PC-3 (cell line): ENCODE measurements at regions not wholly inside any gene's neighbourhood (a gene's known extent, or its start where the extent isn't known, plus 50 kb on each side); places are given as distances from the start of the nearest gene placed in this dataset.
A peak's percentile ranks its signal among the peaks of the same experiment; 100 is the strongest.
"Not testable (repeated sequence)": the region's sequence is repeated elsewhere in the genome, so short reads cannot be mapped to it uniquely, and the experiment has no call there.

Experiments used
- ATAC-seq: fragments of 200-7000 bp; cut with Tn5 transposase; 2 replicates; pipeline ENCODE4 v1.9.1; 2020; ENCODE audit warnings: mild to moderate bottlenecking, moderate library complexity
- BruUV-seq: library from RNA; stranded (reverse); fragments of 400-500 nt; replicated peaks from 2 replicates; lab custom pipeline; 2021; lab: Mats Ljungman, UMichigan
- CTCF ChIA-PET: fragments of 300-600 bp; sonication (Branson Sonifier 250); formaldehyde crosslinking; loops from one replicate; lab custom pipeline; 2022; ENCODE audit warnings: antibody characterized with exemption; lab: Charles Lee
- POLR2A ChIA-PET: fragments of 300-600 bp; sonication (Branson Sonifier 250); formaldehyde crosslinking; loops from one replicate; lab custom pipeline; 2022; ENCODE audit warnings: antibody characterized with exemption; ENCODE audit not compliant: unreplicated experiment; lab: Charles Lee
- DNase-seq: peaks from one replicate; pipeline ENCODE4 v3.0.0-alpha.2; 2015
- H2AFZ ChIP-seq: fragments of 300-600 bp; sonication (generic); 2 replicates; pipeline ENCODE4 v1.6.0; 2016; ENCODE audit warnings: antibody characterized with exemption, low read length
- H3F3A ChIP-seq: fragments of 300-600 bp; sonication (generic); one replicate; pipeline ENCODE4 v1.6.0; 2017; ENCODE audit warnings: antibody characterized with exemption, low read length, control low read depth, mild to moderate bottlenecking; ENCODE audit not compliant: unreplicated experiment
- H3K27ac ChIP-seq: fragments of 300-600 bp; sonication (generic); 2 replicates; pipeline ENCODE4 v1.5.1; 2016; ENCODE audit warnings: mild to moderate bottlenecking, low read length
- H3K27me3 ChIP-seq: fragments of 300-600 bp; sonication (generic); 2 replicates; pipeline ENCODE4 v1.6.1; 2016; ENCODE audit warnings: low read length, mixed read lengths
- H3K36me3 ChIP-seq: fragments of 300-600 bp; sonication (generic); 2 replicates; pipeline ENCODE4 v1.6.1; 2016; ENCODE audit warnings: low read depth, mixed run types, low read length, mixed read lengths
- H3K4me1 ChIP-seq: fragments of 300-600 bp; sonication (generic); 2 replicates; pipeline ENCODE4 v1.5.1; 2016; ENCODE audit warnings: low read length; ENCODE audit not compliant: insufficient read depth
- H3K4me2 ChIP-seq: fragments of 300-600 bp; sonication (generic); 2 replicates; pipeline ENCODE4 v1.6.0; 2016; ENCODE audit warnings: low read length
- H3K4me3 ChIP-seq: fragments of 300-600 bp; sonication (generic); 2 replicates; pipeline ENCODE4 v1.5.1; 2016; ENCODE audit warnings: mild to moderate bottlenecking, low read length, mixed read lengths
- H3K79me2 ChIP-seq: fragments of 300-600 bp; sonication (generic); 2 replicates; pipeline ENCODE4 v1.6.1; 2017; ENCODE audit warnings: low read length, mixed read lengths
- H3K9ac ChIP-seq: fragments of 300-600 bp; sonication (generic); 2 replicates; pipeline ENCODE4 v1.6.0; 2016; ENCODE audit warnings: mild to moderate bottlenecking, low read length
- H3K9me2 ChIP-seq: fragments of 300-600 bp; sonication (generic); replicated peaks from 2 replicates; pipeline ENCODE4 v1.6.1; 2016; ENCODE audit warnings: mixed run types, low read length, mixed read lengths
- H3K9me3 ChIP-seq: fragments of 300-600 bp; sonication (generic); 2 replicates; pipeline ENCODE4 v1.6.1; 2016; ENCODE audit warnings: low read length, mixed read lengths
- H4K20me1 ChIP-seq: fragments of 300-600 bp; sonication (generic); 2 replicates; pipeline ENCODE4 v1.6.1; 2016; ENCODE audit warnings: low read length, mixed read lengths
- CTCF ChIP-seq: fragments of 300-600 bp; sonication (generic); conservative IDR thresholded peaks from 2 replicates; pipeline ENCODE4 v1.5.1; 2017; ENCODE audit warnings: antibody characterized with exemption, low read depth, mild to moderate bottlenecking, low read length
- EZH2 ChIP-seq: fragments of 300-600 bp; sonication (generic); IDR thresholded peaks from one replicate; pipeline ENCODE4 v1.6.1; 2017; ENCODE audit warnings: antibody characterized with exemption, mild to moderate bottlenecking, low read length; ENCODE audit not compliant: unreplicated experiment
- EZH2phosphoT487 ChIP-seq: fragments of 300-600 bp; sonication (generic); IDR thresholded peaks from 2 replicates; pipeline ENCODE4 v1.6.1; 2018; ENCODE audit warnings: mild to moderate bottlenecking, antibody characterized with exemption, low read length, borderline replicate concordance
- intact Hi-C: fragments of 100-400 bp; cut with micrococcal nuclease; formaldehyde crosslinking; loops from 2 replicates; pipeline ENCODE4 v1.9.0; 2023

GRCh38 chr3:75248974-75249373 is 415.2 kb upstream of the FRG2C start:
- intact Hi-C loops: no loop called here
- H3K79me2 ChIP-seq: no peaks in the 10 kb centered on the region
- no peak overlapping the region for H3K4me3 ChIP-seq
- H2AFZ ChIP-seq: no peak overlapping the region
- H4K20me1 ChIP-seq: no peaks in the 10 kb centered on the region
- no peaks in the 10 kb centered on the region for H3K4me1 ChIP-seq
- no peak overlapping the region for H3K9ac ChIP-seq
- TF ChIP-seq CTCF: no peak
- no peak for TF ChIP-seq EZH2
- TF ChIP-seq EZH2phosphoT487: no peak
- DNase-seq (no peak), ATAC-seq (no peak)
- no peaks in the 10 kb centered on the region for H3F3A ChIP-seq
- no peaks in the 10 kb centered on the region for H3K9me3 ChIP-seq
- POLR2A ChIA-PET: no interaction called here
- CTCF ChIA-PET: no interaction called here
- H3K9me2 ChIP-seq: no peaks in the 10 kb centered on the region
- H3K4me2 ChIP-seq: no peak overlapping the region
- H3K27ac ChIP-seq: no peak overlapping the region
- no TSS peak for BruUV-seq
- H3K36me3 ChIP-seq: no peaks in the 10 kb centered on the region
- no peaks in the 10 kb centered on the region for H3K27me3 ChIP-seq

- DNase-seq (no peak), ATAC-seq (no peak)
- Histone ChIP-seq H3K9me2 (no peaks in the 10 kb centered on the region), H3K9me3 (no peaks in the 10 kb centered on the region), H3K27ac (no peak overlapping the region), H3K9ac (no peak overlapping the region), H4K20me1 (no peaks in the 10 kb centered on the region), H3K4me2 (no peak overlapping the region), H3K79me2 (no peaks in the 10 kb centered on the region), H2AFZ (no peak overlapping the region), H3F3A (no peaks in the 10 kb centered on the region), H3K36me3 (no peaks in the 10 kb centered on the region), H3K4me3 (no peak overlapping the region), H3K27me3 (no peaks in the 10 kb centered on the region), H3K4me1 (no peaks in the 10 kb centered on the region)
- CTCF ChIA-PET: no interaction called here
- POLR2A ChIA-PET: no interaction called here
- BruUV-seq: no TSS peak
- no peak for TF ChIP-seq EZH2phosphoT487
- TF ChIP-seq CTCF: no peak
- no peak for TF ChIP-seq EZH2
- intact Hi-C loops: no loop called here
Measured at GRCh38 chr3:75254685-75255084, 409.4 kb upstream of the FRG2C start.

- H3K4me1 ChIP-seq, H3K4me3 ChIP-seq, H3K36me3 ChIP-seq, H3K27me3 ChIP-seq, CTCF ChIA-PET, H3K9ac ChIP-seq, H3K4me2 ChIP-seq, H3K79me2 ChIP-seq, H2AFZ ChIP-seq, H3K27ac ChIP-seq, H4K20me1 ChIP-seq, H3F3A ChIP-seq, POLR2A ChIA-PET, H3K9me3 ChIP-seq, BruUV-seq, H3K9me2 ChIP-seq: not testable (repeated sequence)
- peak; percentile 51 for DNase-seq
- peak; percentile 67 for ATAC-seq
- peak; percentile 53 for TF ChIP-seq CTCF
- intact Hi-C loops: loop anchor here (2.0 kb wide), 1 partner anchor 170 kb away; no protein-coding TSS in a partner anchor
Measured at GRCh38 chr3:75258825-75259683, 405.1 kb upstream of the FRG2C start.

- BruUV-seq, H3K4me3 ChIP-seq, H3K4me1 ChIP-seq, DNase-seq, H3K9ac ChIP-seq, H3K36me3 ChIP-seq, ATAC-seq, POLR2A ChIA-PET, H3K4me2 ChIP-seq, H3K27me3 ChIP-seq, H3K27ac ChIP-seq, H3K9me3 ChIP-seq, H3K9me2 ChIP-seq, intact Hi-C loops, H3F3A ChIP-seq, H3K79me2 ChIP-seq, H2AFZ ChIP-seq, H4K20me1 ChIP-seq, CTCF ChIA-PET: not testable (repeated sequence)
Measured at GRCh38 chr3:75260975-75261374, 403.2 kb upstream of the FRG2C start.
